Right lobe of liver (tissue), 6 donors: ENCODE measurements at regions not wholly inside any gene's neighbourhood (a gene's known extent, or its start where the extent isn't known, plus 50 kb on each side); places are given as distances from the start of the nearest gene placed in this dataset.

Experiments used
- ATAC-seq, 4 donors: fragments of 200-7000 bp; cut with Tn5 transposase; one replicate each; pipeline ENCODE4 v1.9.1; 2020; ENCODE audit warnings: mild to moderate bottlenecking in 4 of 4, moderate library complexity in 4 of 4
- DNase-seq, 3 donors: peaks; one replicate each; pipeline ENCODE4 v3.0.0-alpha.2; 2020
- H3K27ac ChIP-seq, 3 donors: fragments of 200-600 bp; one replicate each; pipeline ENCODE4 v1.8.0; 2022
- H3K27me3 ChIP-seq, 2 donors: fragments of 200-600 bp; one replicate each; pipeline ENCODE4 v1.8.0; 2022
- H3K36me3 ChIP-seq, 4 donors: fragments of 200-600 bp; sonication (generic) in 1 of 4; one replicate each; pipeline versions ENCODE4 v1.5.1 to v1.8.0; 2017 to 2022; ENCODE audit warnings: control low read depth in 1 of 4
- H3K4me1 ChIP-seq, 4 donors: fragments of 200-600 bp; sonication (generic) in 1 of 4; one replicate each; pipeline versions ENCODE4 v1.5.1 to v1.8.0; 2017 to 2022; ENCODE audit warnings: control low read depth in 1 of 4
- H3K4me3 ChIP-seq, 3 donors: fragments of 200-600 bp; one replicate each; pipeline ENCODE4 v1.8.0; 2022
- H3K9me3 ChIP-seq, 4 donors: fragments of 200-600 bp; sonication (generic) in 1 of 4; one replicate each; pipeline versions ENCODE4 v1.5.1 to v1.8.0; 2017 to 2022; ENCODE audit warnings: control low read depth in 1 of 4
- POLR2A ChIP-seq: fragments of 450-650 bp; IDR thresholded peaks from one replicate; pipeline ENCODE4 v1.6.1; 2017; ENCODE audit warnings: antibody characterized with exemption, mild to moderate bottlenecking
- WGBS: methylation state at CpG from one replicate; pipeline ENCODE4 v1.1.6; 2018; ENCODE audit warnings: low coverage, low lambda C conversion rate; ENCODE audit not compliant: insufficient coverage; ENCODE audit errors: missing lambda C conversion rate; 5-methylcytosine and 5-hydroxymethylcytosine counted together
- intact Hi-C, 2 donors: fragments of 100-400 bp; cut with DNase I; formaldehyde crosslinking; loops; one replicate each; pipeline versions ENCODE4 v1.11.2 to v1.14.1; 2022
- TF ChIP-seq, protein P1 (sequence below), 4 donors: fragments of 200-600 bp in 3 of 4; fragments of 450-650 bp in 1 of 4; IDR thresholded peaks; one replicate each; pipeline versions ENCODE4 v1.5.1 to v1.8.0; 2016 to 2022; ENCODE audit warnings: antibody characterized with exemption in 4 of 4, mild to moderate bottlenecking in 2 of 4
- donor health status: DM: no; HTN: yes; CAD: no.
- donor health status: DM: no; HTN: no; CAD: no.
- donor health status: DM: no; HTN: no; CAD: no.
- donor health status: DM: no; HTN: yes; CAD: no.
- donor health status: DM: no; HTN: yes; CAD: no.

- Histone ChIP-seq H3K4me3 (no peak overlapping the region), H3K36me3 (no peaks in the 10 kb centered on the region), H3K27me3 (no peaks in the 10 kb centered on the region), H3K27ac (no peak overlapping the region), H3K9me3 (no peaks in the 10 kb centered on the region), H3K4me1 (no peaks in the 10 kb centered on the region)
- peak in 1 of 4 donors; percentile 62 for ATAC-seq
- WGBS: 59% methylated on average over 2 of the region's 2 CpGs
- no peak for DNase-seq
- intact Hi-C loops: no loop called here
- TF ChIP-seq, protein P1, sequence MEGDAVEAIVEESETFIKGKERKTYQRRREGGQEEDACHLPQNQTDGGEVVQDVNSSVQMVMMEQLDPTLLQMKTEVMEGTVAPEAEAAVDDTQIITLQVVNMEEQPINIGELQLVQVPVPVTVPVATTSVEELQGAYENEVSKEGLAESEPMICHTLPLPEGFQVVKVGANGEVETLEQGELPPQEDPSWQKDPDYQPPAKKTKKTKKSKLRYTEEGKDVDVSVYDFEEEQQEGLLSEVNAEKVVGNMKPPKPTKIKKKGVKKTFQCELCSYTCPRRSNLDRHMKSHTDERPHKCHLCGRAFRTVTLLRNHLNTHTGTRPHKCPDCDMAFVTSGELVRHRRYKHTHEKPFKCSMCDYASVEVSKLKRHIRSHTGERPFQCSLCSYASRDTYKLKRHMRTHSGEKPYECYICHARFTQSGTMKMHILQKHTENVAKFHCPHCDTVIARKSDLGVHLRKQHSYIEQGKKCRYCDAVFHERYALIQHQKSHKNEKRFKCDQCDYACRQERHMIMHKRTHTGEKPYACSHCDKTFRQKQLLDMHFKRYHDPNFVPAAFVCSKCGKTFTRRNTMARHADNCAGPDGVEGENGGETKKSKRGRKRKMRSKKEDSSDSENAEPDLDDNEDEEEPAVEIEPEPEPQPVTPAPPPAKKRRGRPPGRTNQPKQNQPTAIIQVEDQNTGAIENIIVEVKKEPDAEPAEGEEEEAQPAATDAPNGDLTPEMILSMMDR (IDR thresholded peaks at IDR 0.05): no peak
- TF ChIP-seq POLR2A: no peak
These were observed 118.5 kb upstream of the OTUD4 start for GRCh38 chr4:145298885-145299284.

DNA sequence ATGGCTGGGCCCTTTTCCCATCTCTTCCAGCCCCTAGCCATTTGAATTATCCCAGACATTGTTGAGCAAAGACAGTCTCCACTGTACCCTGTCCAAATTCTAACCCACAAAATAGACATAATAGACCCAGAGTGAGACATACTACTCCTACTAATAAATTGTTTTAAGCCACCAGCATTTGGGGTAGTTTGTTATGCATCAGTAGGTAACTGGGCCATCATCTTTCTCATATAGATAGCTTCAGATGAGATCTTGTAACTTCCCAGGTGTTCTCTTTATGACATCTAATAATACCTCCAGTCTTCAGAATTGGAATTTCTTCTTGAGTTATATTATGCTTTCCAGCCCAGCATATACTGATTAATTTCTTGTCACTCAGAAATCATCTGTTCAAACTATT is 117.2 kb upstream of the OTUD4 start:
- no peaks in the 10 kb centered on the region for H3K36me3 ChIP-seq
- DNase-seq (no peak), ATAC-seq (no peak)
- H3K9me3 ChIP-seq: no peaks in the 10 kb centered on the region
- H3K27ac ChIP-seq: no peak overlapping the region
- H3K4me3 ChIP-seq: no peak overlapping the region
- no peaks in the 10 kb centered on the region for H3K4me1 ChIP-seq
- intact Hi-C loops: no loop called here
- H3K27me3 ChIP-seq: no peaks in the 10 kb centered on the region
- TF ChIP-seq POLR2A: no peak
- TF ChIP-seq, protein P1 (IDR thresholded peaks at IDR 0.05): no peak

DNA sequence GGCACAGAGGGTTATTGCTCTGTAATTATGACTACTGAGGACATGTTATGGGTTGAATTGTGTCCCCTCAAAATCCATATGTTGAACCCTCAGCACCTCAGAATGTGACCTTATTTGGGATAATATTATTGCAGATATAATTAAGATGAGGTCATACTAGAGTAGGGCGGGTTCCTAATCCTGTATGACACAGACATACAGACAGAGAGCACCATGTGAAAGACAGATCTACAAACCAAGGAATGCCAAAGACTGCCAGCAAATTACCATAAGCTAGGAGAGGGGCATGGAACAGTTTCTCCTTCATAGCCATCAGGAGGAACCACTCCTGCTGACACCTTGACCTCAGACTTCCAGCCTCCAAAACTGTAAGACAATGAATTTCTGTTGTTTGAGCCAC is 115.2 kb upstream of the OTUD4 start:
- WGBS: 13% methylated on average over 1 of the region's 1 CpG
- Histone ChIP-seq H3K36me3 (no peaks in the 10 kb centered on the region), H3K27ac (no peak overlapping the region), H3K27me3 (no peaks in the 10 kb centered on the region), H3K4me3 (no peak overlapping the region), H3K9me3 (no peaks in the 10 kb centered on the region), H3K4me1 (peaks cover 0 to 3% (median 0%) of the 10 kb centered on the region in 4 donors)
- ATAC-seq (no peak), DNase-seq (no peak)
- no peak for TF ChIP-seq POLR2A
- TF ChIP-seq, protein P1 (IDR thresholded peaks at IDR 0.05): no peak
- intact Hi-C loops: no loop called here

- Histone ChIP-seq H3K4me1 (peaks cover 0 to 3% (median 0%) of the 10 kb centered on the region in 4 donors), H3K36me3 (no peaks in the 10 kb centered on the region), H3K9me3 (no peaks in the 10 kb centered on the region), H3K27ac (no peak overlapping the region), H3K4me3 (no peak overlapping the region), H3K27me3 (no peaks in the 10 kb centered on the region)
- TF ChIP-seq, protein P1 (IDR thresholded peaks at IDR 0.05): no peak
- TF ChIP-seq POLR2A: no peak
- DNase-seq (no peak), ATAC-seq (no peak)
- 82% methylated on average over 3 of the region's 3 CpGs for WGBS
- intact Hi-C loops: no loop called here
These were observed 114.7 kb upstream of the OTUD4 start for GRCh38 chr4:145295122-145295521.

- WGBS: 76% methylated on average over 4 of the region's 4 CpGs
- Histone ChIP-seq H3K27ac (no peak overlapping the region), H3K27me3 (no peaks in the 10 kb centered on the region), H3K4me1 (peaks cover 0 to 3% (median 0%) of the 10 kb centered on the region in 4 donors), H3K9me3 (no peaks in the 10 kb centered on the region), H3K4me3 (no peak overlapping the region), H3K36me3 (no peaks in the 10 kb centered on the region)
- no peak for DNase-seq
- TF ChIP-seq, protein P1 (IDR thresholded peaks at IDR 0.05): no peak
- TF ChIP-seq POLR2A: no peak
- intact Hi-C loops: no loop called here
- ATAC-seq: no peak
These were observed 113.3 kb upstream of the OTUD4 start for GRCh38 chr4:145293658-145294057.
